PC-3 (cell line): ENCODE measurements at regions not wholly inside any gene's neighbourhood (a gene's known extent, or its start where the extent isn't known, plus 50 kb on each side); places are given as distances from the start of the nearest gene placed in this dataset.

ENCODE experiments used
- CTCF ChIP-seq: fragments of 300-600 bp; sonication (generic); conservative IDR thresholded peaks from 2 replicates; pipeline ENCODE4 v1.5.1; 2017; ENCODE audit warnings: antibody characterized with exemption, low read depth, mild to moderate bottlenecking, low read length
- EZH2phosphoT487 ChIP-seq: fragments of 300-600 bp; sonication (generic); IDR thresholded peaks from 2 replicates; pipeline ENCODE4 v1.6.1; 2018; ENCODE audit warnings: mild to moderate bottlenecking, antibody characterized with exemption, low read length, borderline replicate concordance

- no peak for TF ChIP-seq CTCF
- TF ChIP-seq EZH2phosphoT487, result no peak
Measured at GRCh38 chr1:163538667-163539066, 216.9 kb downstream of the NUF2 start.
